22Rv1 (cell line): ENCODE measurements at regions not wholly inside any gene's neighbourhood (a gene's known extent, or its start where the extent isn't known, plus 50 kb on each side); places are given as distances from the start of the nearest gene placed in this dataset.

ENCODE experiments used
- ZFX ChIP-seq: fragments of 450-650 bp; IDR thresholded peaks from 2 replicates; pipeline ENCODE4 v1.6.1; 2017; ENCODE audit warnings: antibody characterized with exemption, borderline replicate concordance
- TF ChIP-seq, protein P1 (sequence below): fragments of 450-650 bp; IDR thresholded peaks from 2 replicates; pipeline ENCODE4 v1.5.1; 2017; ENCODE audit warnings: mild to moderate bottlenecking

DNA sequence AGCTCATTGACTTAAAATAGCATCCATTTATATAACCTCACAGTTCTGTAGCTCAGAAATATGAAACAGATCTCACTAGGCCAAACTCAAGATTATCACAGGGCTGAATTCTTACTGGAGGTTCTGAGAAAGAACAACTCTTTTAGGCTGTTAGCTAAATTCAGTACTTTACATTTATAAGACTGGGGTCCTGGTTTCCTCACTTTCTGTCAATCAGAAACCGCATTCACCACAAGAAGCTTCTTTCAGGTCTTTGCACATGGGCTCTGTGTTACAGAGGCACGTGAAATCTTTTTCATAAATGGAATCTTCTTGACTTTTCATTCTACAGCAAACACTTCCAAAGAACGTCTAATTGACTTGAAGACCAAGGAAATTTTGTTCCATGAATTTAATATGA, 876.3 kb upstream of the FOXG1 start:
- TF ChIP-seq, protein P1, sequence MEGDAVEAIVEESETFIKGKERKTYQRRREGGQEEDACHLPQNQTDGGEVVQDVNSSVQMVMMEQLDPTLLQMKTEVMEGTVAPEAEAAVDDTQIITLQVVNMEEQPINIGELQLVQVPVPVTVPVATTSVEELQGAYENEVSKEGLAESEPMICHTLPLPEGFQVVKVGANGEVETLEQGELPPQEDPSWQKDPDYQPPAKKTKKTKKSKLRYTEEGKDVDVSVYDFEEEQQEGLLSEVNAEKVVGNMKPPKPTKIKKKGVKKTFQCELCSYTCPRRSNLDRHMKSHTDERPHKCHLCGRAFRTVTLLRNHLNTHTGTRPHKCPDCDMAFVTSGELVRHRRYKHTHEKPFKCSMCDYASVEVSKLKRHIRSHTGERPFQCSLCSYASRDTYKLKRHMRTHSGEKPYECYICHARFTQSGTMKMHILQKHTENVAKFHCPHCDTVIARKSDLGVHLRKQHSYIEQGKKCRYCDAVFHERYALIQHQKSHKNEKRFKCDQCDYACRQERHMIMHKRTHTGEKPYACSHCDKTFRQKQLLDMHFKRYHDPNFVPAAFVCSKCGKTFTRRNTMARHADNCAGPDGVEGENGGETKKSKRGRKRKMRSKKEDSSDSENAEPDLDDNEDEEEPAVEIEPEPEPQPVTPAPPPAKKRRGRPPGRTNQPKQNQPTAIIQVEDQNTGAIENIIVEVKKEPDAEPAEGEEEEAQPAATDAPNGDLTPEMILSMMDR: no peak
- no peak for TF ChIP-seq ZFX
